ENCODE measurements at regions not wholly inside any gene's neighbourhood (a gene's known extent, or its start where the extent isn't known, plus 50 kb on each side); places are given as distances from the start of the nearest gene placed in this dataset.
A peak's percentile ranks its signal among the peaks of the same experiment; 100 is the strongest.

DNA sequence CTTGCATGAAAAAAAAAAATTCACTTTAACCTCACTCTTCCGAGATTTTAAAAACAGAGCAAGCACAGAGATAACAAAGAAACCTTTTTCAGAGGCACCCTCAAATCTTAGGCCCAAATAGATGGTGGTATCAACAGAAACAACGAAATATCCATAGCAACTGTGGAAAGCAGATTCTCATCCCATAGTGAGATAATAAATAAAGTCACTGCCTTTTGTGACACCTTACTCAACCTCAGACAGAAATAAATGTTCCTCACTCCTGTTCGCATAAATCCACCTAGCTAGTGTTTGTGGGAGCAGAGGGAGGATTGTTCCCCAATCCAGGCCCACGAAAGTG lies 60.9 kb upstream of the RTN4 start:
- Mint-ChIP-seq H3K4me1 (peaks cover 49% of the 10 kb centered on the region), H3K27me3 (ENCODE audit: low read depth in 3 of 3) (no peaks in the 10 kb centered on the region), H3K27ac (peak overlapping the region; percentile 88 to 98 (median 94)), H3K36me3 (no peaks in the 10 kb centered on the region), H3K9me3 (no peaks in the 10 kb centered on the region), H3K4me3 (no peak overlapping the region)
- peak overlapping the region; percentile 58 for H2AFZ ChIP-seq (ENCODE audit: insufficient read depth, low read depth, low read length, poor library complexity, severe bottlenecking)
- peak overlapping the region; percentile 85 to 96 for H3K27ac ChIP-seq (ENCODE audit: low read depth in 1 of 2, low read length in 2 of 2)
- DNase-seq, result no peak
- TF ChIP-seq, protein P1, sequence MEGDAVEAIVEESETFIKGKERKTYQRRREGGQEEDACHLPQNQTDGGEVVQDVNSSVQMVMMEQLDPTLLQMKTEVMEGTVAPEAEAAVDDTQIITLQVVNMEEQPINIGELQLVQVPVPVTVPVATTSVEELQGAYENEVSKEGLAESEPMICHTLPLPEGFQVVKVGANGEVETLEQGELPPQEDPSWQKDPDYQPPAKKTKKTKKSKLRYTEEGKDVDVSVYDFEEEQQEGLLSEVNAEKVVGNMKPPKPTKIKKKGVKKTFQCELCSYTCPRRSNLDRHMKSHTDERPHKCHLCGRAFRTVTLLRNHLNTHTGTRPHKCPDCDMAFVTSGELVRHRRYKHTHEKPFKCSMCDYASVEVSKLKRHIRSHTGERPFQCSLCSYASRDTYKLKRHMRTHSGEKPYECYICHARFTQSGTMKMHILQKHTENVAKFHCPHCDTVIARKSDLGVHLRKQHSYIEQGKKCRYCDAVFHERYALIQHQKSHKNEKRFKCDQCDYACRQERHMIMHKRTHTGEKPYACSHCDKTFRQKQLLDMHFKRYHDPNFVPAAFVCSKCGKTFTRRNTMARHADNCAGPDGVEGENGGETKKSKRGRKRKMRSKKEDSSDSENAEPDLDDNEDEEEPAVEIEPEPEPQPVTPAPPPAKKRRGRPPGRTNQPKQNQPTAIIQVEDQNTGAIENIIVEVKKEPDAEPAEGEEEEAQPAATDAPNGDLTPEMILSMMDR (IDR thresholded peaks at IDR 0.05), result no peak
- intact Hi-C loops (cut with micrococcal nuclease), result loop anchor here (5.0 to 10.0 kb wide), 3 partner anchors 41 to 56 kb away; partner anchors contain the start of gene RTN4 (in 1 of the 2)
- peak overlapping the region; percentile 64 for H3K9ac ChIP-seq (ENCODE audit: insufficient read depth, low read length, poor library complexity, severe bottlenecking)
- H3K4me3 ChIP-seq (replicated peaks in 1 of 3; ENCODE audit: low read depth in 2 of 3, low read length in 3 of 3), result peak overlapping the region in 1 of 3 experiments; percentile 54
- peaks cover 50 to 52% of the 10 kb centered on the region in 2 donors for H3K4me1 ChIP-seq (ENCODE audit: control insufficient read depth in 1 of 2, insufficient read depth in 2 of 2, low read length in 2 of 2)
- no peaks in the 10 kb centered on the region for H3K27me3 ChIP-seq (ENCODE audit: control insufficient read depth in 2 of 2, insufficient read depth in 2 of 2, low read length in 2 of 2)
- no peaks in the 10 kb centered on the region for H3K9me3 ChIP-seq (replicated peaks in 1 of 2; ENCODE audit: control insufficient read depth in 1 of 2, insufficient read depth in 1 of 2, low read length in 2 of 2)
- H3K79me2 ChIP-seq (ENCODE audit: insufficient read depth, low read length), result peaks cover 9% of the 10 kb centered on the region
- no CpG with 5 or more reads among the region's 4 CpGs for WGBS (ENCODE audit: insufficient coverage)
- H4K20me1 ChIP-seq (ENCODE audit: insufficient read depth, low read length), result no peaks in the 10 kb centered on the region
- H3K4me2 ChIP-seq (replicated peaks; ENCODE audit: extremely low read depth, low read length, poor library complexity, severe bottlenecking), result peak overlapping the region; percentile 58
- H3K36me3 ChIP-seq (replicated peaks in 1 of 2; ENCODE audit: control insufficient read depth in 1 of 2, insufficient read depth in 2 of 2, low read length in 2 of 2), result no peaks in the 10 kb centered on the region

DNA sequence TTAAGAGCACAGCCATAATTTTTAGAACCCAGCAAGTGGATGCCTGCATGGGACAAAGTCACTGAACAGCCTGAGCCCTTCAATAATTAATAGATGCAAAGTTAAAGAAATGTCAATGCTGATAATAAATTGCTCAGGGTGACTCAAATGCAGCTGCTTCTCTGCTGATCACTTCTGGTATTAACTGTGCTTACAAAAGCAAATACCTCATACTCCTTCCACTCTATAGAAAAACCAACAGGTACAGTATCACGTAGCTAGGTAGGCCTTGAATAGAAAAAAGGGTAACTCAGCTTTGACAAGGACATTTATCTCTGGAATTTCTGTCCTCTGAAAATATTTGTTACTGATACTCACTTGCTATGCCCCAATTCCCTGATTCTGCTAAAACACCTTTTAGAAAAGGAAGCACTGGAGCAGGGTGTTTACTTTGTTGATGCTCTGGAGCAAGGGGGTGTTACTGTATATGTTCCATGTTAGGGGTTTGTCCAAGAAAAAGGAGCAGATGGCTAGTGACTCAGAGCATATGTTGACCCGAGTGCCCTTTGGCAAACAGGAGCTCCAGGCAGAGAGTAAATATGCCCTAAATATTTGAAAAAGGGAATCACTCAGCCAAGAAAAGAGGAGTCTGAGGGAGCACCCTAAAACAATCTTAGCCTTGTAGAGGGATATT lies 59.1 kb upstream of the RTN4 start:
- H3K9me3 ChIP-seq (replicated peaks in 1 of 2; ENCODE audit: control insufficient read depth in 1 of 2, insufficient read depth in 1 of 2, low read length in 2 of 2), result no peaks in the 10 kb centered on the region
- WGBS (ENCODE audit: insufficient coverage), result no CpG with 5 or more reads among the region's 2 CpGs
- no peak overlapping the region for H3K4me2 ChIP-seq (replicated peaks; ENCODE audit: extremely low read depth, low read length, poor library complexity, severe bottlenecking)
- H2AFZ ChIP-seq (ENCODE audit: insufficient read depth, low read depth, low read length, poor library complexity, severe bottlenecking), result no peak overlapping the region
- peaks cover 40% of the 10 kb centered on the region in 2 donors for H3K4me1 ChIP-seq (ENCODE audit: control insufficient read depth in 1 of 2, insufficient read depth in 2 of 2, low read length in 2 of 2)
- no peaks in the 10 kb centered on the region for H3K27me3 Mint-ChIP-seq (ENCODE audit: low read depth in 3 of 3)
- H3K4me3 Mint-ChIP-seq, result no peak overlapping the region
- H3K4me3 ChIP-seq (replicated peaks in 1 of 3; ENCODE audit: low read depth in 2 of 3, low read length in 3 of 3), result no peak overlapping the region
- no peaks in the 10 kb centered on the region for H3K36me3 ChIP-seq (replicated peaks in 1 of 2; ENCODE audit: control insufficient read depth in 1 of 2, insufficient read depth in 2 of 2, low read length in 2 of 2)
- no peaks in the 10 kb centered on the region for H4K20me1 ChIP-seq (ENCODE audit: insufficient read depth, low read length)
- H3K27ac Mint-ChIP-seq, result peak overlapping the region in 2 of 7 donors; percentile 26 to 53
- H3K27me3 ChIP-seq (ENCODE audit: control insufficient read depth in 2 of 2, insufficient read depth in 2 of 2, low read length in 2 of 2), result no peaks in the 10 kb centered on the region
- no peak for DNase-seq
- TF ChIP-seq, protein P1 (IDR thresholded peaks at IDR 0.05), result no peak
- peaks cover 9% of the 10 kb centered on the region for H3K79me2 ChIP-seq (ENCODE audit: insufficient read depth, low read length)
- H3K9ac ChIP-seq (ENCODE audit: insufficient read depth, low read length, poor library complexity, severe bottlenecking), result no peak overlapping the region
- no peak overlapping the region for H3K27ac ChIP-seq (ENCODE audit: low read depth in 1 of 2, low read length in 2 of 2)
- no peaks in the 10 kb centered on the region for H3K9me3 Mint-ChIP-seq
- no peaks in the 10 kb centered on the region for H3K36me3 Mint-ChIP-seq
- intact Hi-C loops (cut with micrococcal nuclease), result loop anchor here in 1 of 2 donors (10.0 kb wide), 1 partner anchor 55 kb away; the partner anchor contains the start of gene RTN4
- peaks cover 46% of the 10 kb centered on the region for H3K4me1 Mint-ChIP-seq
